Breast epithelium (tissue), 3 donors: ENCODE measurements at regions not wholly inside any gene's neighbourhood (a gene's known extent, or its start where the extent isn't known, plus 50 kb on each side); places are given as distances from the start of the nearest gene placed in this dataset.

Experiments
- POLR2A ChIP-seq: fragments of 450-650 bp; IDR thresholded peaks from one replicate; pipeline ENCODE4 v1.6.1; 2016; ENCODE audit warnings: antibody characterized with exemption, mild to moderate bottlenecking, moderate library complexity
- TF ChIP-seq, protein P1 (sequence below), 3 donors: fragments of 450-650 bp; IDR thresholded peaks; one replicate each; pipeline ENCODE4 v1.5.1; 2016 to 2017; ENCODE audit warnings: antibody characterized with exemption in 3 of 3, mild to moderate bottlenecking in 3 of 3, moderate library complexity in 3 of 3

DNA sequence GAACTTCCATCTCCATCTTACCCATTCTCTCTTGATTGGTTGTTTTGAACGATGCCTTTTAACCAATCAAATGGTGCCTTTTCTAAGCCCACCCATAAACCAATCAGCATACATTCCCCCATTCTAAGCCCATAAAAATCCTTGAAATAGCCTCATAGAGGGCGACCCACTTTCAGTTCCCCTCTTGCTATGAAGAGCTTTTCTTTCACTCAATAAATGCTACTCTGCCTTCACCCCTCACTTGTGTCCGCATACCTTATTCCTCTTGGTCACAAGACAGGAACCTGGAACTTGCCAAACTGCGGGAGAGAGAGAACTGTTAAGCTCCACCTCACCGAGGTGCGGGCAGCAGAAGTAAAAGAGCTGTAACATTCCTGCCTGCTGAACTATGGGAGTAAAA, 1602.0 kb upstream of the LRRTM3 start:
- TF ChIP-seq, protein P1, sequence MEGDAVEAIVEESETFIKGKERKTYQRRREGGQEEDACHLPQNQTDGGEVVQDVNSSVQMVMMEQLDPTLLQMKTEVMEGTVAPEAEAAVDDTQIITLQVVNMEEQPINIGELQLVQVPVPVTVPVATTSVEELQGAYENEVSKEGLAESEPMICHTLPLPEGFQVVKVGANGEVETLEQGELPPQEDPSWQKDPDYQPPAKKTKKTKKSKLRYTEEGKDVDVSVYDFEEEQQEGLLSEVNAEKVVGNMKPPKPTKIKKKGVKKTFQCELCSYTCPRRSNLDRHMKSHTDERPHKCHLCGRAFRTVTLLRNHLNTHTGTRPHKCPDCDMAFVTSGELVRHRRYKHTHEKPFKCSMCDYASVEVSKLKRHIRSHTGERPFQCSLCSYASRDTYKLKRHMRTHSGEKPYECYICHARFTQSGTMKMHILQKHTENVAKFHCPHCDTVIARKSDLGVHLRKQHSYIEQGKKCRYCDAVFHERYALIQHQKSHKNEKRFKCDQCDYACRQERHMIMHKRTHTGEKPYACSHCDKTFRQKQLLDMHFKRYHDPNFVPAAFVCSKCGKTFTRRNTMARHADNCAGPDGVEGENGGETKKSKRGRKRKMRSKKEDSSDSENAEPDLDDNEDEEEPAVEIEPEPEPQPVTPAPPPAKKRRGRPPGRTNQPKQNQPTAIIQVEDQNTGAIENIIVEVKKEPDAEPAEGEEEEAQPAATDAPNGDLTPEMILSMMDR (IDR thresholded peaks at IDR 0.05), result no peak
- TF ChIP-seq POLR2A, result no peak
